NB4 (cell line): ENCODE measurements at regions not wholly inside any gene's neighbourhood (a gene's known extent, or its start where the extent isn't known, plus 50 kb on each side); places are given as distances from the start of the nearest gene placed in this dataset.

ENCODE experiments used
- DNase-seq: peaks from one replicate; pipeline ENCODE4 v3.0.0; 2010; ENCODE audit warnings: low read depth
- H3K4me3 ChIP-seq: one replicate; pipeline ENCODE4 v1.5.1; 2011; ENCODE audit warnings: mild to moderate bottlenecking, low read depth, low read length, moderate library complexity
- CTCF ChIP-seq: IDR thresholded peaks from one replicate; pipeline ENCODE4 v1.5.1; 2012; ENCODE audit warnings: low read depth, low read length
- MAX ChIP-seq: IDR thresholded peaks from 2 replicates; pipeline ENCODE4 v1.6.1; 2011; ENCODE audit warnings: low read depth, low read length
- MYC ChIP-seq: IDR thresholded peaks from 2 replicates; pipeline ENCODE4 v1.6.1; 2011; ENCODE audit warnings: low read depth, low read length
- POLR2A ChIP-seq: IDR thresholded peaks from 2 replicates; pipeline ENCODE4 v1.6.1; 2011; ENCODE audit warnings: mild to moderate bottlenecking; ENCODE audit not compliant: insufficient read length; ENCODE audit errors: extremely low read depth

- no peak overlapping the region for H3K4me3 ChIP-seq
- TF ChIP-seq CTCF, result no peak
- TF ChIP-seq MYC, result no peak
- no peak for TF ChIP-seq POLR2A
- TF ChIP-seq MAX, result no peak
Observed at GRCh38 chr20:7332169-7332568, 564.7 kb downstream of the BMP2 start.

GRCh38 chr20:7333841-7334240 lies 566.4 kb downstream of the BMP2 start:
- TF ChIP-seq MAX (no peak), MYC (no peak), POLR2A (no peak), CTCF (no peak)
- no peak for DNase-seq
- H3K4me3 ChIP-seq, result no peak overlapping the region

More at GRCh38 chr20:7332169-7332568, 564.7 kb downstream of the BMP2 start:
- no peak for DNase-seq

GRCh38 chr20:7346026-7346425 lies 578.5 kb downstream of the BMP2 start:
- no peak for DNase-seq
- H3K4me3 ChIP-seq, result no peak overlapping the region
- TF ChIP-seq MAX (no peak), CTCF (no peak), MYC (no peak), POLR2A (no peak)

- no peak overlapping the region for H3K4me3 ChIP-seq
- DNase-seq, result no peak
- TF ChIP-seq MYC (no peak), MAX (no peak), POLR2A (no peak), CTCF (no peak)
Observed at GRCh38 chr20:7346562-7346961, 579.1 kb downstream of the BMP2 start.

GRCh38 chr20:7347409-7347808 lies 579.9 kb downstream of the BMP2 start:
- DNase-seq, result no peak
- no peak overlapping the region for H3K4me3 ChIP-seq
- TF ChIP-seq CTCF (no peak), POLR2A (no peak), MYC (no peak), MAX (no peak)

- no peak for DNase-seq
- TF ChIP-seq MAX (no peak), CTCF (no peak), MYC (no peak), POLR2A (no peak)
- H3K4me3 ChIP-seq, result no peak overlapping the region
Observed at GRCh38 chr20:7348253-7348652, 580.8 kb downstream of the BMP2 start.
